Activated T-cell treated with anti-CD3 and anti-CD28 coated beads, Interleukin-2, amount 50 U/mL, for 24 hours (primary cell): ENCODE measurements at regions not wholly inside any gene's neighbourhood (a gene's known extent, or its start where the extent isn't known, plus 50 kb on each side); places are given as distances from the start of the nearest gene placed in this dataset.
"Not testable (repeated sequence)": the region's sequence is repeated elsewhere in the genome, so short reads cannot be mapped to it uniquely, and the experiment has no call there.

Source experiments
- DNase-seq: peaks from one replicate; pipeline ENCODE4 v3.0.0-alpha.2; 2020
- H3K27ac Mint-ChIP-seq: 2 replicates; pipeline ENCODE4 v1.8.0; 2020; ENCODE audit warnings: mild to moderate bottlenecking, mixed read lengths
- H3K27me3 Mint-ChIP-seq: 2 replicates; pipeline ENCODE4 v1.8.0; 2020; ENCODE audit warnings: mixed read lengths
- H3K36me3 Mint-ChIP-seq: 2 replicates; pipeline ENCODE4 v1.8.0; 2020; ENCODE audit warnings: low read depth, mixed read lengths
- H3K4me1 Mint-ChIP-seq: 2 replicates; pipeline ENCODE4 v1.8.0; 2020; ENCODE audit warnings: low read depth, mixed read lengths
- H3K4me3 Mint-ChIP-seq: 2 replicates; pipeline ENCODE4 v1.8.0; 2020; ENCODE audit warnings: mild to moderate bottlenecking, moderate library complexity, mixed read lengths
- H3K9me3 Mint-ChIP-seq: 2 replicates; pipeline ENCODE4 v1.8.0; 2020; ENCODE audit warnings: mixed read lengths

- Mint-ChIP-seq H3K27me3 (peaks cover 29% of the 10 kb centered on the region), H3K27ac (no peak overlapping the region), H3K9me3 (no peaks in the 10 kb centered on the region), H3K4me1 (no peaks in the 10 kb centered on the region), H3K4me3 (no peak overlapping the region), H3K36me3 (no peaks in the 10 kb centered on the region)
- DNase-seq = no peak
These were observed 99.6 kb upstream of the FRMD4B start for GRCh38 chr3:69485489-69485888.

- H3K9me3 Mint-ChIP-seq = no peaks in the 10 kb centered on the region
- no peak overlapping the region for H3K4me3 Mint-ChIP-seq
- no peaks in the 10 kb centered on the region for H3K4me1 Mint-ChIP-seq
- no peaks in the 10 kb centered on the region for H3K36me3 Mint-ChIP-seq
- H3K27me3 Mint-ChIP-seq = peaks cover 29% of the 10 kb centered on the region
- H3K27ac Mint-ChIP-seq = no peak overlapping the region
- DNase-seq = no peak
These were observed 98.9 kb upstream of the FRMD4B start for GRCh38 chr3:69484507-69485393.

- no peak overlapping the region for H3K27ac Mint-ChIP-seq
- H3K4me3 Mint-ChIP-seq = no peak overlapping the region
- H3K36me3 Mint-ChIP-seq = no peaks in the 10 kb centered on the region
- H3K27me3 Mint-ChIP-seq = peaks cover 29% of the 10 kb centered on the region
- H3K4me1 Mint-ChIP-seq = no peaks in the 10 kb centered on the region
- no peaks in the 10 kb centered on the region for H3K9me3 Mint-ChIP-seq
- DNase-seq = no peak
These were observed 97.6 kb upstream of the FRMD4B start for GRCh38 chr3:69483449-69483848.

- not testable (repeated sequence) for H3K36me3 Mint-ChIP-seq, H3K27ac Mint-ChIP-seq, H3K4me1 Mint-ChIP-seq, H3K9me3 Mint-ChIP-seq, H3K4me3 Mint-ChIP-seq, DNase-seq
- peaks cover 29% of the 10 kb centered on the region for H3K27me3 Mint-ChIP-seq
These were observed 95.1 kb upstream of the FRMD4B start for GRCh38 chr3:69480986-69481385.

GRCh38 chr3:69474186-69474585, 88.3 kb upstream of the FRMD4B start:
- H3K27me3 Mint-ChIP-seq = peaks cover 6% of the 10 kb centered on the region
- no peak overlapping the region for H3K4me3 Mint-ChIP-seq
- H3K4me1 Mint-ChIP-seq = no peaks in the 10 kb centered on the region
- no peaks in the 10 kb centered on the region for H3K36me3 Mint-ChIP-seq
- no peak for DNase-seq
- no peak overlapping the region for H3K27ac Mint-ChIP-seq
- H3K9me3 Mint-ChIP-seq = no peaks in the 10 kb centered on the region

- H3K36me3 Mint-ChIP-seq = no peaks in the 10 kb centered on the region
These were observed 86.2 kb upstream of the FRMD4B start for GRCh38 chr3:69472093-69472492.

GRCh38 chr3:69463531-69463930, 77.6 kb upstream of the FRMD4B start:
- peaks cover 10% of the 10 kb centered on the region for H3K27me3 Mint-ChIP-seq
- no peak overlapping the region for H3K4me3 Mint-ChIP-seq
- no peak for DNase-seq
- no peaks in the 10 kb centered on the region for H3K4me1 Mint-ChIP-seq
- no peaks in the 10 kb centered on the region for H3K9me3 Mint-ChIP-seq
- H3K36me3 Mint-ChIP-seq = no peaks in the 10 kb centered on the region
- no peak overlapping the region for H3K27ac Mint-ChIP-seq

More at GRCh38 chr3:69472093-69472492, 86.2 kb upstream of the FRMD4B start:
- H3K27me3 Mint-ChIP-seq = peaks cover 10% of the 10 kb centered on the region
- no peak overlapping the region for H3K4me3 Mint-ChIP-seq
- DNase-seq = no peak
- H3K27ac Mint-ChIP-seq = no peak overlapping the region
- no peaks in the 10 kb centered on the region for H3K4me1 Mint-ChIP-seq
- H3K9me3 Mint-ChIP-seq = no peaks in the 10 kb centered on the region

GRCh38 chr3:69462826-69463100, 76.9 kb upstream of the FRMD4B start:
- no peaks in the 10 kb centered on the region for H3K36me3 Mint-ChIP-seq
- H3K27ac Mint-ChIP-seq = no peak overlapping the region
- no peak for DNase-seq
- H3K4me1 Mint-ChIP-seq = no peaks in the 10 kb centered on the region
- H3K27me3 Mint-ChIP-seq = peaks cover 16% of the 10 kb centered on the region
- H3K4me3 Mint-ChIP-seq = no peak overlapping the region
- no peaks in the 10 kb centered on the region for H3K9me3 Mint-ChIP-seq

GRCh38 chr3:69462022-69462825, 76.3 kb upstream of the FRMD4B start:
- no peak overlapping the region for H3K27ac Mint-ChIP-seq
- no peak overlapping the region for H3K4me3 Mint-ChIP-seq
- DNase-seq = no peak
- no peaks in the 10 kb centered on the region for H3K36me3 Mint-ChIP-seq
- no peaks in the 10 kb centered on the region for H3K4me1 Mint-ChIP-seq
- H3K27me3 Mint-ChIP-seq = peaks cover 17% of the 10 kb centered on the region
- no peaks in the 10 kb centered on the region for H3K9me3 Mint-ChIP-seq

GRCh38 chr3:69460034-69460433, 74.1 kb upstream of the FRMD4B start:
- DNase-seq = no peak
- no peaks in the 10 kb centered on the region for H3K4me1 Mint-ChIP-seq
- H3K36me3 Mint-ChIP-seq = no peaks in the 10 kb centered on the region
- H3K9me3 Mint-ChIP-seq = no peaks in the 10 kb centered on the region
- H3K27me3 Mint-ChIP-seq = peaks cover 9% of the 10 kb centered on the region
- no peak overlapping the region for H3K27ac Mint-ChIP-seq
- H3K4me3 Mint-ChIP-seq = no peak overlapping the region

GRCh38 chr3:69458803-69459365, 73.0 kb upstream of the FRMD4B start:
- Mint-ChIP-seq H3K27ac (no peak overlapping the region), H3K4me3 (no peak overlapping the region), H3K27me3 (peaks cover 6% of the 10 kb centered on the region), H3K9me3 (no peaks in the 10 kb centered on the region), H3K4me1 (no peaks in the 10 kb centered on the region), H3K36me3 (no peaks in the 10 kb centered on the region)
- no peak for DNase-seq

- H3K4me3 Mint-ChIP-seq = no peak overlapping the region
These were observed 70.7 kb upstream of the FRMD4B start for GRCh38 chr3:69456631-69457030.

GRCh38 chr3:69454204-69454787, 68.4 kb upstream of the FRMD4B start:
- DNase-seq = no peak
- Mint-ChIP-seq H3K27ac (no peak overlapping the region), H3K4me1 (no peaks in the 10 kb centered on the region), H3K36me3 (no peaks in the 10 kb centered on the region), H3K27me3 (peaks cover 6% of the 10 kb centered on the region), H3K9me3 (no peaks in the 10 kb centered on the region), H3K4me3 (no peak overlapping the region)

More at GRCh38 chr3:69456631-69457030, 70.7 kb upstream of the FRMD4B start:
- no peaks in the 10 kb centered on the region for H3K36me3 Mint-ChIP-seq
- peaks cover 6% of the 10 kb centered on the region for H3K27me3 Mint-ChIP-seq
- H3K9me3 Mint-ChIP-seq = no peaks in the 10 kb centered on the region
- DNase-seq = no peak
- H3K4me1 Mint-ChIP-seq = no peaks in the 10 kb centered on the region
- H3K27ac Mint-ChIP-seq = no peak overlapping the region

- Mint-ChIP-seq H3K36me3 (no peaks in the 10 kb centered on the region), H3K27me3 (peaks cover 3% of the 10 kb centered on the region), H3K4me3 (no peak overlapping the region), H3K4me1 (no peaks in the 10 kb centered on the region), H3K9me3 (no peaks in the 10 kb centered on the region), H3K27ac (no peak overlapping the region)
- DNase-seq = no peak
These were observed 66.4 kb upstream of the FRMD4B start for GRCh38 chr3:69452295-69452694.
